ENCODE measurements at regions not wholly inside any gene's neighbourhood (a gene's known extent, or its start where the extent isn't known, plus 50 kb on each side); places are given as distances from the start of the nearest gene placed in this dataset.

GRCh38 chr5:77568082-77568481, 70.4 kb downstream of the OTP start:
- no peak for DNase-seq
- H3K9me3 Mint-ChIP-seq: no peaks in the 10 kb centered on the region
- no peak for TF ChIP-seq CTCF (IDR thresholded peaks at IDR 0.05)
- H3K4me1 Mint-ChIP-seq: peaks cover 17% of the 10 kb centered on the region
- intact Hi-C loops (cut with micrococcal nuclease): no loop called here
- H3K27me3 Mint-ChIP-seq (ENCODE audit: low read depth in 3 of 3): no peaks in the 10 kb centered on the region
- Histone ChIP-seq H3K9me3 (replicated peaks in 1 of 2; ENCODE audit: control insufficient read depth in 1 of 2, insufficient read depth in 1 of 2, low read length in 2 of 2) (no peaks in the 10 kb centered on the region), H3K4me2 (replicated peaks; ENCODE audit: extremely low read depth, low read length, poor library complexity, severe bottlenecking) (no peak overlapping the region), H3K4me3 (replicated peaks in 1 of 3; ENCODE audit: low read depth in 2 of 3, low read length in 3 of 3) (no peak overlapping the region), H3K27ac (ENCODE audit: low read depth in 1 of 2, low read length in 2 of 2) (no peak overlapping the region), H3K27me3 (ENCODE audit: control insufficient read depth in 2 of 2, insufficient read depth in 2 of 2, low read length in 2 of 2) (no peaks in the 10 kb centered on the region), H3K9ac (ENCODE audit: insufficient read depth, low read length, poor library complexity, severe bottlenecking) (no peak overlapping the region), H3K4me1 (ENCODE audit: control insufficient read depth in 1 of 2, insufficient read depth in 2 of 2, low read length in 2 of 2) (peaks cover 0 to 12% of the 10 kb centered on the region in 2 donors), H4K20me1 (ENCODE audit: insufficient read depth, low read length) (no peaks in the 10 kb centered on the region), H3K36me3 (replicated peaks in 1 of 2; ENCODE audit: control insufficient read depth in 1 of 2, insufficient read depth in 2 of 2, low read length in 2 of 2) (no peaks in the 10 kb centered on the region), H2AFZ (ENCODE audit: insufficient read depth, low read depth, low read length, poor library complexity, severe bottlenecking) (no peak overlapping the region), H3K79me2 (ENCODE audit: insufficient read depth, low read length) (no peaks in the 10 kb centered on the region)
- H3K4me3 Mint-ChIP-seq: no peak overlapping the region
- H3K36me3 Mint-ChIP-seq: no peaks in the 10 kb centered on the region
- 0% methylated on average over 1 of the region's 2 CpGs for WGBS (ENCODE audit: insufficient coverage)
- no peak overlapping the region for H3K27ac Mint-ChIP-seq

GRCh38 chr5:77563475-77563874, 71.4 kb upstream of the WDR41 start:
- H3K27me3 Mint-ChIP-seq (ENCODE audit: low read depth in 3 of 3): no peaks in the 10 kb centered on the region
- DNase-seq: no peak
- no peaks in the 10 kb centered on the region for H3K9me3 Mint-ChIP-seq
- Histone ChIP-seq H4K20me1 (ENCODE audit: insufficient read depth, low read length) (no peaks in the 10 kb centered on the region), H2AFZ (ENCODE audit: insufficient read depth, low read depth, low read length, poor library complexity, severe bottlenecking) (no peak overlapping the region), H3K36me3 (replicated peaks in 1 of 2; ENCODE audit: control insufficient read depth in 1 of 2, insufficient read depth in 2 of 2, low read length in 2 of 2) (no peaks in the 10 kb centered on the region), H3K4me1 (ENCODE audit: control insufficient read depth in 1 of 2, insufficient read depth in 2 of 2, low read length in 2 of 2) (no peaks in the 10 kb centered on the region), H3K9ac (ENCODE audit: insufficient read depth, low read length, poor library complexity, severe bottlenecking) (no peak overlapping the region), H3K79me2 (ENCODE audit: insufficient read depth, low read length) (no peaks in the 10 kb centered on the region), H3K27me3 (ENCODE audit: control insufficient read depth in 2 of 2, insufficient read depth in 2 of 2, low read length in 2 of 2) (peaks cover 0 to 2% of the 10 kb centered on the region in 2 donors), H3K27ac (ENCODE audit: low read depth in 1 of 2, low read length in 2 of 2) (no peak overlapping the region), H3K4me2 (replicated peaks; ENCODE audit: extremely low read depth, low read length, poor library complexity, severe bottlenecking) (no peak overlapping the region), H3K9me3 (replicated peaks in 1 of 2; ENCODE audit: control insufficient read depth in 1 of 2, insufficient read depth in 1 of 2, low read length in 2 of 2) (no peaks in the 10 kb centered on the region), H3K4me3 (replicated peaks in 1 of 3; ENCODE audit: low read depth in 2 of 3, low read length in 3 of 3) (no peak overlapping the region)
- H3K27ac Mint-ChIP-seq: no peak overlapping the region
- no CpG with 5 or more reads among the region's 3 CpGs for WGBS (ENCODE audit: insufficient coverage)
- peaks cover 6% of the 10 kb centered on the region for H3K4me1 Mint-ChIP-seq
- no peak overlapping the region for H3K4me3 Mint-ChIP-seq
- no peak for TF ChIP-seq CTCF (IDR thresholded peaks at IDR 0.05)
- intact Hi-C loops (cut with micrococcal nuclease): no loop called here
- H3K36me3 Mint-ChIP-seq: no peaks in the 10 kb centered on the region
